SK-N-SH (cell line): ENCODE measurements at regions not wholly inside any gene's neighbourhood (a gene's known extent, or its start where the extent isn't known, plus 50 kb on each side); places are given as distances from the start of the nearest gene placed in this dataset.

Experiments
- CTCF ChIA-PET: fragments of 300-600, 350-600 bp; formaldehyde crosslinking; extraction: SDS; loops from one replicate; lab custom pipeline; 2021; lab: Yijun Ruan, JAX
- POLR2A ChIA-PET: fragments of 350-600 bp; sonication (Branson Sonifier 250); formaldehyde crosslinking; extraction: SDS; loops from one replicate; lab custom pipeline; 2020; ENCODE audit warnings: antibody characterized with exemption, inconsistent platforms; lab: Yijun Ruan, JAX
- DNase-seq: peaks from one replicate; pipeline ENCODE4 v3.0.0; 2012
- H2AFZ ChIP-seq: fragments of 200-600 bp; sonication (generic); 2 replicates; pipeline ENCODE4 v1.8.1; 2016; ENCODE audit warnings: antibody characterized with exemption, mild to moderate bottlenecking, low read depth
- H3F3A ChIP-seq: fragments of 200-600 bp; sonication (generic); replicated peaks from 2 replicates; pipeline ENCODE3; 2016; ENCODE audit warnings: antibody characterized with exemption, mild to moderate bottlenecking; ENCODE audit not compliant: insufficient read depth
- H3K27ac ChIP-seq, 2 experiments: fragments of 200-500 bp in 1 of 2; fragments of 200-600 bp in 1 of 2; sonication (Bioruptor generic) in 1 of 2; sonication (generic), shearing (Covaris generic) in 1 of 2; 2 replicates each; pipeline versions ENCODE4 v1.5.1 to v1.6.1; 2014 to 2016; ENCODE audit warnings: low read depth in 2 of 2, inconsistent platforms in 1 of 2, low read length in 1 of 2, mild to moderate bottlenecking in 1 of 2, mixed read lengths in 1 of 2
- H3K27me3 ChIP-seq: fragments of 200-600 bp; sonication (generic), shearing (Covaris generic); 2 replicates; pipeline ENCODE4 v1.6.1; 2016; ENCODE audit warnings: mixed run types; ENCODE audit not compliant: insufficient read depth
- H3K36me3 ChIP-seq, 2 experiments: fragments of 200-500 bp in 1 of 2; fragments of 200-600 bp in 1 of 2; sonication (Bioruptor generic) in 1 of 2; sonication (generic) in 1 of 2; replicated peaks in 1 of 2; 2 replicates each; pipeline versions ENCODE3 to v1.5.1; 2014 to 2016; ENCODE audit warnings: low read length in 1 of 2, mild to moderate bottlenecking in 1 of 2; ENCODE audit not compliant: insufficient read depth in 2 of 2, control insufficient read depth in 1 of 2
- H3K4me1 ChIP-seq, 2 experiments: fragments of 200-500 bp in 1 of 2; fragments of 200-600 bp in 1 of 2; sonication (Bioruptor generic) in 1 of 2; sonication (generic), shearing (Covaris generic) in 1 of 2; 2 replicates each; pipeline versions ENCODE4 v1.5.1 to v1.6.1; 2014 to 2016; ENCODE audit warnings: low read depth in 1 of 2, low read length in 1 of 2, mixed run types in 1 of 2; ENCODE audit not compliant: insufficient read depth in 2 of 2, control insufficient read depth in 1 of 2
- H3K4me2 ChIP-seq: fragments of 200-600 bp; sonication (generic), shearing (Covaris generic); 2 replicates; pipeline ENCODE4 v1.6.1; 2017; ENCODE audit warnings: mixed run types
- H3K4me3 ChIP-seq, 2 experiments: fragments of 200-500 bp in 1 of 2; fragments of 200-600 bp in 1 of 2; sonication (Bioruptor generic) in 1 of 2; sonication (generic), shearing (Covaris generic) in 1 of 2; 2 replicates each; pipeline versions ENCODE4 v1.5.1 to v1.8.1; 2014 to 2016; ENCODE audit warnings: low read depth in 2 of 2, inconsistent platforms in 1 of 2, low read length in 1 of 2, mild to moderate bottlenecking in 1 of 2, mixed read lengths in 1 of 2, moderate library complexity in 1 of 2
- H3K79me2 ChIP-seq: fragments of 200-600 bp; sonication (generic); 2 replicates; pipeline ENCODE4 v1.8.1; 2017; ENCODE audit warnings: mild to moderate bottlenecking; ENCODE audit not compliant: insufficient read depth
- H3K9ac ChIP-seq: fragments of 200-600 bp; sonication (generic); 2 replicates; pipeline ENCODE4 v1.6.1; 2017; ENCODE audit warnings: mixed run types
- H3K9me2 ChIP-seq: fragments of 200-600 bp; sonication (generic); 2 replicates; pipeline ENCODE4 v1.6.1; 2017; ENCODE audit warnings: mixed run types
- H3K9me3 ChIP-seq: fragments of 200-600 bp; sonication (generic); 2 replicates; pipeline ENCODE4 v1.6.1; 2017; ENCODE audit warnings: mixed run types, mild to moderate bottlenecking, moderate library complexity
- H4K20me1 ChIP-seq: fragments of 200-600 bp; sonication (generic); 2 replicates; pipeline ENCODE4 v1.6.1; 2017; ENCODE audit warnings: mild to moderate bottlenecking, mixed run types; ENCODE audit not compliant: insufficient read depth
- CTCF ChIP-seq: fragments of 200-600 bp; sonication (generic); IDR thresholded peaks from 2 replicates; pipeline ENCODE4 v1.6.1; 2017; ENCODE audit warnings: antibody characterized with exemption, mild to moderate bottlenecking, moderate library complexity
- ELF1 ChIP-seq: IDR thresholded peaks from 2 replicates; pipeline ENCODE4 v1.4.0; 2012
- EZH2phosphoT487 ChIP-seq: fragments of 200-600 bp; sonication (generic); IDR thresholded peaks from 2 replicates; pipeline ENCODE4 v1.6.1; 2017; ENCODE audit warnings: low read depth, mixed run types, mild to moderate bottlenecking, antibody characterized with exemption, moderate library complexity, borderline replicate concordance
- GATA2 ChIP-seq: sonication (generic); formaldehyde crosslinking; IDR thresholded peaks from 2 replicates; pipeline ENCODE4 v1.5.0; 2020; ENCODE audit warnings: mild to moderate bottlenecking, missing genetic modification reagents
- JUND ChIP-seq: IDR thresholded peaks from 2 replicates; pipeline ENCODE4 v1.4.0; 2012
- MAX ChIP-seq: IDR thresholded peaks from 2 replicates; pipeline ENCODE4 v1.4.0; 2012; ENCODE audit warnings: low read depth
- MXI1 ChIP-seq: IDR thresholded peaks from 2 replicates; pipeline ENCODE4 v1.6.1; 2012; ENCODE audit warnings: mild to moderate bottlenecking, low read depth, low read length, improper control_type of control experiment
- NFIC ChIP-seq: IDR thresholded peaks from 2 replicates; pipeline ENCODE4 v1.4.0; 2012; ENCODE audit warnings: borderline replicate concordance
- RFX5 ChIP-seq: IDR thresholded peaks from 2 replicates; pipeline ENCODE4 v1.6.1; 2012; ENCODE audit warnings: mild to moderate bottlenecking, improper control_type of control experiment, low read length
- RXRA ChIP-seq: IDR thresholded peaks from 2 replicates; pipeline ENCODE4 v1.4.0; 2012; ENCODE audit warnings: low read depth, mild to moderate bottlenecking, borderline replicate concordance
- SIN3A ChIP-seq: IDR thresholded peaks from 2 replicates; pipeline ENCODE4 v1.6.1; 2012; ENCODE audit warnings: low read depth, mild to moderate bottlenecking, low read length, moderate library complexity, borderline replicate concordance
- TEAD4 ChIP-seq: IDR thresholded peaks from 2 replicates; pipeline ENCODE4 v1.4.0; 2012; ENCODE audit warnings: mild to moderate bottlenecking, borderline replicate concordance; ENCODE audit not compliant: insufficient read depth
- USF2 ChIP-seq: fragments of 150-350 bp; IDR thresholded peaks from 2 replicates; pipeline ENCODE4 v1.6.1; 2017; ENCODE audit warnings: antibody characterized with exemption, low read length, low read depth, borderline replicate concordance
- YY1 ChIP-seq: IDR thresholded peaks from 2 replicates; pipeline ENCODE4 v1.4.0; 2012; ENCODE audit warnings: low read depth, mild to moderate bottlenecking
- ZBTB33 ChIP-seq: IDR thresholded peaks from 2 replicates; pipeline ENCODE4 v1.4.0; 2012; ENCODE audit warnings: low read depth, borderline replicate concordance
- WGBS: methylation state at CpG from one replicate; pipeline ENCODE4 v1.1.6; 2017; ENCODE audit warnings: low lambda C conversion rate; 5-methylcytosine and 5-hydroxymethylcytosine counted together

- TF ChIP-seq ZBTB33 (no peak), TEAD4 (no peak), USF2 (no peak), GATA2 (no peak), ELF1 (no peak), JUND (no peak), MXI1 (no peak), YY1 (no peak), RFX5 (no peak)
Observed at GRCh38 chr4:43274376-43274775, 381.9 kb downstream of the GRXCR1 start (continued).

GRCh38 chr4:43275779-43276178 lies 383.3 kb downstream of the GRXCR1 start:
- TF ChIP-seq MAX (no peak), SIN3A (no peak), ZBTB33 (no peak), NFIC (no peak), MXI1 (no peak), USF2 (no peak), ELF1 (no peak), EZH2phosphoT487 (no peak), RXRA (no peak), CTCF (no peak)
- TF ChIP-seq, all 33 proteins: peak for 0
- no peak overlapping the region for H3K9ac ChIP-seq
- POLR2A ChIA-PET: no interaction called here
- CTCF ChIA-PET: no interaction called here
- H3K4me2 ChIP-seq: no peak overlapping the region
- no peak overlapping the region for H3K27ac ChIP-seq
- no peak for DNase-seq
- no peaks in the 10 kb centered on the region for H3K27me3 ChIP-seq
- H4K20me1 ChIP-seq: no peaks in the 10 kb centered on the region
- H3K4me3 ChIP-seq: no peak overlapping the region
- peaks cover 0 to 7% of the 10 kb centered on the region in 2 experiments; a peak in 1 of 4 replicates for H3K4me1 ChIP-seq
- no peaks in the 10 kb centered on the region for H3K79me2 ChIP-seq
- WGBS: 48% methylated on average over 1 of the region's 1 CpG
- H2AFZ ChIP-seq: no peak overlapping the region
- H3F3A ChIP-seq: no peaks in the 10 kb centered on the region
- H3K9me2 ChIP-seq: no peaks in the 10 kb centered on the region
- no peaks in the 10 kb centered on the region for H3K36me3 ChIP-seq
- H3K9me3 ChIP-seq: no peaks in the 10 kb centered on the region
